ENCODE measurements at regions not wholly inside any gene's neighbourhood (a gene's known extent, or its start where the extent isn't known, plus 50 kb on each side); places are given as distances from the start of the nearest gene placed in this dataset.

GRCh38 chr3:1540686-1541085 lies 447.9 kb downstream of the CNTN6 start:
- WGBS (ENCODE audit: low lambda C conversion rate), result 66% methylated on average over 1 of the region's 1 CpG

GRCh38 chr3:1551741-1552140 lies 458.9 kb downstream of the CNTN6 start:
- Histone ChIP-seq H3K9me3 (no peaks in the 10 kb centered on the region; the same call in 1 of the 2 replicates), H3K9me2 (no peaks in the 10 kb centered on the region), H3K4me3 (ENCODE audit: low read depth in 2 of 2, low read length in 1 of 2) (no peak overlapping the region), H3K4me2 (no peak overlapping the region), H3K27me3 (ENCODE audit: insufficient read depth) (no peaks in the 10 kb centered on the region), H3K9ac (no peak overlapping the region), H3K79me2 (ENCODE audit: insufficient read depth) (no peaks in the 10 kb centered on the region), H3F3A (replicated peaks; ENCODE audit: insufficient read depth) (no peaks in the 10 kb centered on the region), H3K4me1 (ENCODE audit: control insufficient read depth in 1 of 2, insufficient read depth in 2 of 2, low read depth in 1 of 2, low read length in 1 of 2) (no peaks in the 10 kb centered on the region; a peak in 1 of 4 replicates), H4K20me1 (ENCODE audit: insufficient read depth) (no peaks in the 10 kb centered on the region), H2AFZ (ENCODE audit: low read depth) (no peak overlapping the region), H3K27ac (ENCODE audit: low read depth in 2 of 2, low read length in 1 of 2) (no peak overlapping the region), H3K36me3 (replicated peaks in 1 of 2; ENCODE audit: control insufficient read depth in 1 of 2, insufficient read depth in 2 of 2, low read length in 1 of 2) (no peaks in the 10 kb centered on the region)
- ChIA-PET CTCF (no interaction called here), POLR2A (no interaction called here)
- WGBS (ENCODE audit: low lambda C conversion rate), result 5% methylated on average over 2 of the region's 2 CpGs
- no peak for TF ChIP-seq YY1 (IDR thresholded peaks at IDR 0.05; ENCODE audit: low read depth)
- TF ChIP-seq USF2 (IDR thresholded peaks at IDR 0.05; ENCODE audit: borderline replicate concordance, low read depth, low read length), result no peak
- DNase-seq, result no peak

More at GRCh38 chr3:1540686-1541085, 447.9 kb downstream of the CNTN6 start:
- Histone ChIP-seq H3K4me3 (ENCODE audit: low read depth in 2 of 2, low read length in 1 of 2) (no peak overlapping the region), H2AFZ (ENCODE audit: low read depth) (no peak overlapping the region), H3K27me3 (ENCODE audit: insufficient read depth) (no peaks in the 10 kb centered on the region), H3K4me2 (no peak overlapping the region), H3K27ac (ENCODE audit: low read depth in 2 of 2, low read length in 1 of 2) (no peak overlapping the region), H3K9me2 (no peaks in the 10 kb centered on the region), H3F3A (replicated peaks; ENCODE audit: insufficient read depth) (no peaks in the 10 kb centered on the region), H3K36me3 (replicated peaks in 1 of 2; ENCODE audit: control insufficient read depth in 1 of 2, insufficient read depth in 2 of 2, low read length in 1 of 2) (no peaks in the 10 kb centered on the region), H3K9me3 (peaks cover 6% of the 10 kb centered on the region; the same call in 1 of the 2 replicates), H3K4me1 (ENCODE audit: control insufficient read depth in 1 of 2, insufficient read depth in 2 of 2, low read depth in 1 of 2, low read length in 1 of 2) (no peaks in the 10 kb centered on the region; a peak in 1 of 4 replicates), H4K20me1 (ENCODE audit: insufficient read depth) (no peaks in the 10 kb centered on the region), H3K9ac (no peak overlapping the region), H3K79me2 (ENCODE audit: insufficient read depth) (no peaks in the 10 kb centered on the region)
- no peak for DNase-seq
- POLR2A ChIA-PET, result no interaction called here
- CTCF ChIA-PET, result no interaction called here
- TF ChIP-seq GABPA (IDR thresholded peaks at IDR 0.05; ENCODE audit: low read depth) (no peak), TAF1 (IDR thresholded peaks at IDR 0.05; ENCODE audit: borderline replicate concordance, low read depth, low read length) (no peak), SMC3 (IDR thresholded peaks at IDR 0.05; ENCODE audit: low read depth, low read length) (no peak), USF2 (IDR thresholded peaks at IDR 0.05; ENCODE audit: borderline replicate concordance, low read depth, low read length) (no peak), RXRA (IDR thresholded peaks at IDR 0.05; ENCODE audit: borderline replicate concordance, low read depth) (no peak), RCOR1 (IDR thresholded peaks at IDR 0.05; ENCODE audit: low read length) (no peak), NFIC (IDR thresholded peaks at IDR 0.05; ENCODE audit: borderline replicate concordance) (no peak), CHD2 (IDR thresholded peaks at IDR 0.05; ENCODE audit: low read length, partially characterized antibody) (no peak), SIN3A (IDR thresholded peaks at IDR 0.05; ENCODE audit: borderline replicate concordance, low read depth, low read length) (no peak), YY1 (IDR thresholded peaks at IDR 0.05; ENCODE audit: low read depth) (no peak), ELF1 (IDR thresholded peaks at IDR 0.05) (no peak), NRF1 (IDR thresholded peaks at IDR 0.05; ENCODE audit: low read depth, low read length) (no peak), EZH2phosphoT487 (IDR thresholded peaks at IDR 0.05; ENCODE audit: borderline replicate concordance, low read depth) (no peak), JUND (IDR thresholded peaks at IDR 0.05) (no peak), USF1 (IDR thresholded peaks at IDR 0.05; ENCODE audit: borderline replicate concordance, low read depth) (no peak), FOSL2 (IDR thresholded peaks at IDR 0.05; ENCODE audit: borderline replicate concordance, low read depth) (no peak), GATA2 (CRISPR knock-in tag; IDR thresholded peaks at IDR 0.05) (no peak), MEF2A (IDR thresholded peaks at IDR 0.05; ENCODE audit: borderline replicate concordance, low read depth) (no peak), FOXJ3 (CRISPR knock-in tag; IDR thresholded peaks at IDR 0.05) (no peak)
